Astrocyte of the cerebellum (primary cell): ENCODE measurements at regions not wholly inside any gene's neighbourhood (a gene's known extent, or its start where the extent isn't known, plus 50 kb on each side); places are given as distances from the start of the nearest gene placed in this dataset.

Experiments
- DNase-seq: peaks from one replicate; pipeline ENCODE4 v3.0.0-alpha.2; 2011; ENCODE audit warnings: low read depth
- H3K4me3 ChIP-seq: 2 replicates; pipeline ENCODE4 v1.5.1; 2011; ENCODE audit warnings: mild to moderate bottlenecking, low read depth, low read length, moderate library complexity
- CTCF ChIP-seq: IDR thresholded peaks from 2 replicates; pipeline ENCODE4 v1.5.1; 2012; ENCODE audit warnings: low read length, low read depth, moderate library complexity, mild to moderate bottlenecking; ENCODE audit errors: missing control alignments
- in situ Hi-C: cut with HindIII; loops from 2 replicates; pipeline ENCODE4 v1.10.0; 2017; ENCODE audit warnings: low sequenced_read_pairs

GRCh38 chr11:33574331-33574730, 126.3 kb downstream of the C11orf91 start:
- DNase-seq, result no peak
- in situ Hi-C loops, result no loop called here
- TF ChIP-seq CTCF, result no peak
- H3K4me3 ChIP-seq, result no peak overlapping the region

GRCh38 chr11:33569333-33569732, 131.3 kb downstream of the C11orf91 start:
- in situ Hi-C loops, result no loop called here
- no peak overlapping the region for H3K4me3 ChIP-seq
- no peak for DNase-seq
- no peak for TF ChIP-seq CTCF

- in situ Hi-C loops, result no loop called here
Measured at GRCh38 chr11:33567004-33567403, 133.6 kb downstream of the C11orf91 start.

GRCh38 chr11:33564856-33565453, 135.7 kb downstream of the C11orf91 start:
- no peak for DNase-seq
- in situ Hi-C loops, result no loop called here
- TF ChIP-seq CTCF, result no peak
- H3K4me3 ChIP-seq, result no peak overlapping the region

More at GRCh38 chr11:33567004-33567403, 133.6 kb downstream of the C11orf91 start:
- no peak for DNase-seq
- TF ChIP-seq CTCF, result no peak
- no peak overlapping the region for H3K4me3 ChIP-seq

- in situ Hi-C loops, result no loop called here
- no peak for TF ChIP-seq CTCF
- DNase-seq, result no peak
- H3K4me3 ChIP-seq, result no peak overlapping the region
Measured at GRCh38 chr11:33560729-33561128, 139.9 kb downstream of the C11orf91 start.

- no peak for TF ChIP-seq CTCF
- DNase-seq, result no peak
- in situ Hi-C loops, result no loop called here
- no peak overlapping the region for H3K4me3 ChIP-seq
Measured at GRCh38 chr11:33559567-33559966, 141.1 kb downstream of the C11orf91 start.

GRCh38 chr11:33558097-33558496, 142.5 kb downstream of the C11orf91 start:
- H3K4me3 ChIP-seq, result no peak overlapping the region
- no peak for TF ChIP-seq CTCF
- no peak for DNase-seq
- in situ Hi-C loops, result no loop called here
